AG20443 (cell line): ENCODE measurements at regions not wholly inside any gene's neighbourhood (a gene's known extent, or its start where the extent isn't known, plus 50 kb on each side); places are given as distances from the start of the nearest gene placed in this dataset.

Source experiments
- DNase-seq: peaks from one replicate; pipeline ENCODE4 v3.0.0; 2012; ENCODE audit warnings: low spot score, mixed read lengths

DNA sequence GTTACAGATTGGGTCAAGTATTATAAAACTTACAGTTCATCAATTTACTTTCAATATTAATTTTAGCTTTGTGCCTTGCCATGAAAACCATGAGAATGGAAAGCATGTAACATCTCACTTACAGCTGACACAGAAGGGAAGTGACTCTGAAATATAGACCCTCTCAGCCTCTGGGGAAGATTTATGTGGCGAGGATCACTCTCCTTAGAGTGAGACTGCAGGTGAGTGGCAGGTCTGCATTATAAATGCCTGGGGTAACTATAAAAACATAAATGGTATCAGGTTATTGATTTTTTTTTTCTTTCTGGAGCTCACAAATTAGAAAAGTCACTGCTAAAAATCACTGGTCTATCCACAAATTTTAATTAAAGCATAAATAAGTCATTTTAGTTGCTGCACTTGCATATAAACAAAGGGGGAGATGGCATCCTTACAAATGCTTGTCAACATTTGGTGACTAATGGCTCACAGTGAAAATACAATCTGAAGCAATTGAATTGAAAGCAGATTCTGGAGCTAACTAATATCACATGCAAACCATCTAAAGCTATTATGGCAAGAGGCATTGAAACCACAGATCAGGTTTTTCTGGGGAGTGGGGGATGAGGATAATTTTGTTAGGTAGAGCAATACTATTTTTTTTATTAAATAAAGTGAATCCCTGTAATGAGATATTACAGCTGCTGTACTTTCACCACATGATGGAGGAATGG, 200.9 kb downstream of the TM2D1 start:
- no peak for DNase-seq

DNA sequence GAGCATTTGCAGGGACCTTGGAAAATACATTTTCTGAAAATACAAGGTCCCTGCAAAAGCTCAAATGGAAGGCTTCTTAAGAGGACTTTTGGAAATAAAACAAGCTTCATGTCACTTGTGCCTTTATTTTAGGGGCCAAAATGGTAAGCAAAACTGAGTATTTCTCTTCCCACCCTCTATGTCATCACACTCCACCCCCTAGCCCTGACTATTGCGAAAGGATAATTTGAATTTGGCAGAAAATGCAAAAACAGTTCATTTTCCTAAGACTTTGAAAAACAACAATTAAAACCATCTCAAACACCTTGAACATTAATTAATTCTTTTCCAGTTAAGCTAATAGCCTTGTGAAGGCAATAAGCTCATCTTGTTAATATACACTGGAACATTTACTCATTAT, 201.7 kb downstream of the TM2D1 start:
- no peak for DNase-seq

DNA sequence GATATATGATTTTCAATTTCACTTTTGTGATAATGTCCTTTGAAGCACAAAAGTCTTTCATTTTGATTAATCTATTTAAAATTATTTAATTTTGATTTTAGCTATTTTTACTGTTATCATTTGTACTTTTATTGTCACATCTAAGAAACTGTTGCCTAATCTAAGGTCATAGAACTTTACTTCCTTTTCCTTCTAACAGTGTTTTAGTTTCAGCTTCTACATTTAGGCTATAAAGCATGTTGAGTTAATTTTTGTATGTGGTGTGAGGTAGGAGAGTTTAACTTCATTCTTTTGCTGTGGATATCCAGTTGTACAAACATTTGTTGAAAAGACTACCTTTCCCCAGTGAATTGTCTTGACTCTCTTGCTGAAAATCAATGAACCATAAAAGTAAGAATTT, 204.5 kb downstream of the TM2D1 start:
- no peak for DNase-seq

DNA sequence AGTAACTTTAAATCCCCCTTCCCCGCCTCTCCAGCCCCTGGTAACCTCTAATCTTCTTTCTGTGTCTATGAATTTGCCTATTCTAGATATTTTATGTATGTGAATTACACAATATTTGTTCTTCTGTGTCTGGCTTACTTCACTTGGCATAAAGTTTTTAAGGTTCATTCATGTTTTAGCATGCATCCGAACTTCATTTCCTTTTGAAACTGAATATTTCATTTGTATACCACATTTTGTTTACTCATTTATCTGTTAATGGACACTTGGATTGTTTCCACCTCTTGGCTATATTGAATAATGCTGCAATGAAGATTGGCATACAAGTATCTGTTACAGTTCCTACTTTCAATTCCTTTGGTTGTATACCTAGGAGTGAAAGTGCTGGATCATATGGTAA, 205.3 kb downstream of the TM2D1 start:
- DNase-seq: no peak

DNA sequence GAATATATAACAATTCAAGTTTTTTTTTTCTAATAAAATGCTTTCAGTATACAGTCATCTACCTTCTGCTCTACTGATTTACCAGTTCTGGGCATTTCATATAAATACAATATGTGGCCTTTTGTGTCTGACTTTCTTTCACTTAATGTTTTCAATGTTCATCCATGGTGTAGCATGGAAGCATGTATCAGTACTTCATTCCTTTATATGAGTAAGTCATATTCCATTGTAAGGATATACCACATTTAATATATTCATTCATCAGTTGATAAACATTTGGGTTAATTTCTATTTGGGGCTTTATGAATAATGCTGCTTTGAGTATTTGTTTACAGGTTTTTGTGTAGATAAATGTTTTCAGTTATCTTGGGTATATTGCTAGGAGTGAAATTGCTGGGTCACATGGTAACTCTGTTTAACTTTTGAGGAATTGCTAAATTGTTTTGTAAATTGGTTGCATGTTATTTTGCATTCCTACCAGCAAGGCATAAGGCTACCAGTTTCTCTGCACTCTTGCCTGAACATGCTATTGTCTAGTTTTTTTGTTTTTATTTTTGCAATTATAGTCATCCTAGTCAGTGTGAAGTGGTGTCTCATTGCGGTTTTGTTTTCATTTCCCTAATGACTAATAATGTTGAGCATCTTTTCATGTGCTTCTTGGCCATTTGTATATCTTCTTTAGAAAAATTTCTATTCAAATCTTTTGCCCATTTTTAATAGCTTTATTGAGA, 206.1 kb downstream of the TM2D1 start:
- no peak for DNase-seq

DNA sequence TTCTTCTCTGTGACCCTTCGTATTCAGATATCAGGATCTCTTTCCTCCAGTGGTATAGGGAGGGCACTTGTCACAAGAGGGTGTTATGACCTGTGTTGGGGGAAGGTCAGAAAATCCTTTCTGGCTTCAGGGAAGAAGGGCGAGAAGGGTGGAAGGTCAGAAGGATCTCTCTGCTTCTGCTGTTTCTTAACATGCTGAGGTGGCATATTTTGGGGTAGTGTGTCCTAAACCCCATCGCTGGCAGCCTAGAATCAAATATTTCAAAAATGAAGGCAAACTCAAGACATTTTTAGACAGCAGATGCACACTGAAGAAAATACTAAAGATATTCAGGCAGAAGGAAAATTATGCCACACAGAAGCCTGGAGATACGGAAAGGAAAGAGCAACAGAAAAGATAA, 207.6 kb downstream of the TM2D1 start:
- DNase-seq: no peak

DNA sequence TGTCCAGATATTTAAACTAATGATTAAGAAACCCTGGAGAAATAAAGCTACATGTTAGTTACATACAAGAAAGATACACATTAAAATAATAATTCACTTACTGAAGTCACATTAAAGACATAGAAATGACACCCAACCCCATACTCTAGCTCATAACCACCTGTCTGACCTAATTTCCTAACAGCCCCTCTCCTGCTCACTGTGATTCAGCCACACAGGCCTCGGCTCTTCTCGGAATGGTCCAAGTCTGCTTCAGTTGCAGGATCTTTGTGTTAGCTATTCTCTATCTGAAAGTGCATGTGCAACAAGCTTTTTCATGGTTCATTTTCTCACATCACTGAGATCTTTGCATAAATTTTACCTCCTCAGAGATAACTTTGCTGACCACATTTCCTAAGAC, 209.8 kb downstream of the TM2D1 start:
- no peak for DNase-seq
